Activated CD4-positive, alpha-beta T cell treated with anti-CD3 and anti-CD28 coated beads for 24 hours (primary cell): ENCODE measurements at regions not wholly inside any gene's neighbourhood (a gene's known extent, or its start where the extent isn't known, plus 50 kb on each side); places are given as distances from the start of the nearest gene placed in this dataset.
"Not testable (repeated sequence)": the region's sequence is repeated elsewhere in the genome, so short reads cannot be mapped to it uniquely, and the experiment has no call there.

Source experiments
- DNase-seq, 2 donors: peaks; one replicate each; pipeline ENCODE4 v3.0.0-alpha.2; 2020; ENCODE audit warnings: low read depth in 2 of 2

DNA sequence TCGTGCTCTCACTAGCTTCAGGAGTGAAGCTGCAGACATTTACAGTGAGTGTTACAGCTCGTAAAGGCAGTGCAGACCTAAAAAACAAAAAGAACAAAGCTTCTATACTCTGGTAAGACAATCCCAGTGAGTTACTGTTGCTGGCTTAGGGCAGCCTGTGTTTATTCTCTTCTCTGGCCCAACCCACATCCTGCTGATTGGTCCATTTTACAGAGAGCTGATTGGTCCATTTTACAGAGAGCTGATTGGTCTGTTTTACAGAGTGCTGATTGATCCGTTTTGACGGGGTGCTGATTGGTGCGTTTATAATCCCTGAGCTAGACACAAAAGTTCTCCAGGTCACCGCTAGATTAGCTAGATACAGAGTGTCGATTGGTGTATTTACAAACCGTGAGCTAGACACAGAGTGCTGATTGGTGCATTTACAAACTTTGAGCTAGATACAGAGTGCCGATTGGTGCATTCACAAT, 158.0 kb downstream of the KLRB1 start:
- DNase-seq: not testable (repeated sequence)

DNA sequence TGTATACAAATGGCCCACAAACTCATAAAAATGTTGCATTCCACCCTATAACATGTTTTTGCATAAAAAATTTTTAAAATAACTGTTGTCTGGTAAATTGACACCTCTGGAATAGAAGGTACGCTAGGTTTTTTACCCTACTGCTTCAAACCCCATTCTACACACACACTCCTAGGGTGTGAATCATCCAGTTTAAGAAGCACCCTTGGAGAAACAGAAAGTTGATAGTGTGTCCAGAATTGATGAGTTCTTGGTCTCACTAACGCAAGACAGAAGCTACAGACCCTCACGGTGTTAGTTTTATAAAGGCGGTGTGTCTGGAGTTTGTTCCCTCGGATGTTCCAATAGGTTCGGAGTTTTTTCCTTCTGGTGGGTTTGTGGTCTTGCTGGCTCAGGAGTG, 158.5 kb downstream of the KLRB1 start:
- DNase-seq: no peak

DNA sequence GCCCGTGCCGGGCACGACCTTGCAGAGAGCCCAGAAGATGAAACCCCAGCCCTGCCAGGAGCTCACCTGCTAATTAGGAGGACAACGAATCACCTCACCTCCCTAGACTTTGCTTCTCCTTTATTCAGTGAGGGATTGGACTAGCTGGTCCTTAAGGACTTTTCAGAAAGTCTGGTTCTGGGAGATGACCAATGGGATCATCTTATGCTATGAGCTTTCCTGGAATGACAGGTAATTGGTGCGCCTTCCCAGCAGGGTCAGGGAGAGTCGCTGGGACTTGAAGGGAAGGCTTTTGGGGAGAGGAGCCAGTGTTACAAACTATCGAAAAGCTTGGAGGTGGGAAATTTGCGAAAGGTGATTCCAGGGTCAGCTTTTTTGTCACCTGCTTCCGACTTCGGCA, 159.1 kb downstream of the KLRB1 start:
- not testable (repeated sequence) for DNase-seq

DNA sequence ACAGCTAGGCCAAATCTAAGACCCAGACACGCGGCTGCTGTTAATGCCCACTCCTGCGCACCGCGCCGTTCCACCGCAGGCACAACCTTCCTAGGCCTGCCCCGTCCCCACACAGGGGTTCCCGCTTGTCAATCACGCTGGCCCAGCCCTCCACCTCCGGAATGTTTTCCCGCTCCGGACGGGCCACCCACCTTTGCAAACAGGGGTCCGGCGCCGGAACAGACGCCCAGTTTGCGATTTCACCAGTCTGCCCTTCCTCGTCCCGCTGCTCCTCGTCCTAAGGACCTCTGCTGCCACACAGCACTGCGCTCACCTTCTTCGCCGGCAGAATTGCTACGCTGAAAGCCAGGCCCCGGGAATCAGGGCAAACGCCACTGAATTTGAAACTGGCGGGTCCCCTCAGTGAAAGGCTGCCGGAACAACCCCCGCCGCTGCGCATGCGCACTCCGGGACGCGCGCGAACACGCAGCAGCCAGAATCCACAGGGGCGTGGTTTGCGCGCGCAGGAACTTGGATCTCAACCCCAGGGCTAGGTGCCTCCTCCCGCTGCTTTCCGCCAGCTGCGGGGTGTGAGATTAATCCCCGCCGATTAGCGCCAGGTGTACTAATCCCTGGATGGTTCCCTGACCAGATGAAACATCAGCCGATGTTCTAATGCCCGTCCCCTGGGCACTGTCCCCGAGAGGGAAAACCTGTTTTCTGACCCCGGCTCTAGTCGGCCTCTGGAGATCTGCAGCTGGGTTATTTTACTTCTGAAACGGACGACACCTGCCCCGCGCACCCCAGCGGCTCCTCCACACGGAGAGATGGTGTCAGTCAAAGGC, 159.7 kb downstream of the KLRB1 start:
- DNase-seq: peak; percentile 83 to 86

DNA sequence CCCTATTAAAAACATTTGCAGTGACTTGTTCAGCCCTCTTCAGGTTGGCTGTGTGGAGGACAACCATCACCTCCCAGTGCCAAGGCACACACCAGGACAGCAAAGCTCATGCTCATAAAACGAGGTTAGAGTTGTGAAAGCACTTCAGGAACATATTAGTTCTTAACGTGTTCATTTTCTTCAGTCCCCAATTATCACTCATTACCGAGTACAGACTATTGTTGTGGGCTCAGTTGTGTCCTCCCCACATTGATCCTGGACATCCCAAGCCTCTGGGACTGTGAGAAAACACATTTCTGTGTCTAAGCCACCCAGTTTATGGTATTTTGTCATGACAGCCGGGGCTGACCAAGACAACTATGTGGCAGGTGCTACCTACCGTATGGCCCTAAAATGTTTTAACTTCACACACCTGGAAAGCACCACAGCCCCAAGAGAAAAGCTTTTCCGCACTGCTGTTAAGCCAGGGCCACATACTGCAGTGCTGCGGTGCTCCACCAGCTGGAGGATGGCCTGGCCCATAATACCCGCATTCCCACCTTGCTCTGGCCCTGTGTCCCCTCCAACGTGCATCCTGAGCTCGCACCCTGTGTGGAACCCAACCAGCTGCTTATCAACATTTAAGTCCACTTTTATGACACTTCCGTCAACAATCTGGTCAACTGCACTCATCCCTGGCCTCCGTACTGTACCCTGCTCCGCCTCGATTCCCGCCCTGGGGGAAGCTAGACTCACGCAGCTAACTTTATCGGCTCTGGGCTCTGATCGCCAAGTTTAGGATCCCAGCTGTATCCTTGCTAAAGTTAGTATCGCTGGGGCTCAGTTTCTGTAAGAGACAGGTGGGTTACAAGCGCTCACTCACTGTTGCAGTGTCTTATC, 160.6 kb downstream of the KLRB1 start:
- DNase-seq: not testable (repeated sequence)

DNA sequence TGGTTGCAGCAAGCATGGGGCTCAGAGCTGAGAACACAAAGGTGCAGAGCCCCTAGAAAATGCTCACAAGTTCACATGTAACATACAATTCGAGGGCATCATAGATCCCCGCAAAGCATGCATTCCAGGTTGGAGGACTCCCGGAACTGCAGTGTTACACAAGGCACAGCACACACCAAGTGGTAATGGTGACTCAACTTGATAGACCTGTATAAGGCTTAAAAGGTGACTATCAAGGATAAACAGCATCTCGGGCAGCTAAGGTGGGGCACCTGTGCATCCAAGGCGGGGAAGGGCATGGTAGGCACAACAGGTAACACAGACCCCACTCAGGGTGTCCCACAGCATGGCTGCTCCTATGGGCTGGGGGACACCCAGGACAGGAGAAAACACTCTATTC, 167.3 kb downstream of the KLRB1 start:
- DNase-seq: not testable (repeated sequence)

DNA sequence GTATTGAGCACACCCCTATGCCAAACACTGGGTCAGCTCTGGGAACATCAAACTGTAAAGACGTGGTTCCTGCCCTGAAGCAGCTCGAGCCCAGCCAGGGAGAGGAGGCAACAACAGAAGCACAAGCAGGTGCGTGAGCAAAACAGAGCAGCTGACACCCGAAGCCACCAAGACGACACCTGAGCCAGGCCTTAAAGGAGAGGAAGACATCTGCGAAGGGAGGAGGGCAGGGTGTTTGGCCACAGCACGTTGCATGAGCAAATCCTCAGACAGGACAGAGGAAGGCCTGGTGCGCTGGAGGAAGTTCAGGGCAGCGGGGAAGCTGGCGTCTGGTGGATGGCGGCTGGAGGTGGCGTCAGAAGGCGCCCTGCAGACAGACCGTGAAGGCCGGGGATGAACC, 172.0 kb downstream of the KLRB1 start:
- DNase-seq: not testable (repeated sequence)

DNA sequence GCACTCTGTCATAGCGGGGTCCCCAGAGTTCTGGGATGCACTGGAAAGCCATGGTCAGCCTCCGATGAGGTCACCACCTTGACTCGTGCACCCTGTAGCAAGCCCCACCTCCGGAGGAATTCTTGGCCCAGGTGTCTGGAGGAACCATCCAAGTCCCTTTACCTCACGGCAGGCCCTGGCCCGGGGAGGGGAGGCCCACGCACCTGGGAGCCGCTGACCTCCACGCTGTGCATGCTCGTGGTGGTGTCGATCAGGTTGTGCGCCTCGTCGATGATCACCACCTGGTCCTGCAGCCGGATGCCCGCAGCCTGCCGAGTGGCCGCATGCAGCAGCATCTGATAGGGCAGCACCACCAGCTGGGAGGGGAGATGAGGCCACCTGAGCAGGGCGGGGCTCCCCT, 177.3 kb downstream of the KLRB1 start:
- not testable (repeated sequence) for DNase-seq

DNA sequence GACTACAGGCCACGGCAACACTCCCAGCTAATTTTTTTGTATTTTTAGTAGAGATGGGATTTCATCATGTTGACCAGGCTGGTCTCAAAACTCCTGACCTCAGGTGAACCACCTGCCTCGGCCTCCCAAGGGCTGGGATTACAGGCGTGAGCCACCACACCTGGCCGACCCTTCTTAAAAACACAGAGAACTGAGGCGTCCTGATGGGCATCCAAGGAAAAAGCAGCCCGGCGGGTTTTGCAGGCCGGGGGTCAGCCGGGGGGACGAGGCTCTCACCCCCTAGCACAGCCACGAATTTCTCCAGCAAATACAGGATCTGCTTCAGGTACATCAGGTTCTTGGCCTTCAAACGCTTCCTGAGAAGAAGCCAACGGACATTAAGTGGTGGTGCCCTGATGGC, 178.9 kb downstream of the KLRB1 start:
- DNase-seq: not testable (repeated sequence)

DNA sequence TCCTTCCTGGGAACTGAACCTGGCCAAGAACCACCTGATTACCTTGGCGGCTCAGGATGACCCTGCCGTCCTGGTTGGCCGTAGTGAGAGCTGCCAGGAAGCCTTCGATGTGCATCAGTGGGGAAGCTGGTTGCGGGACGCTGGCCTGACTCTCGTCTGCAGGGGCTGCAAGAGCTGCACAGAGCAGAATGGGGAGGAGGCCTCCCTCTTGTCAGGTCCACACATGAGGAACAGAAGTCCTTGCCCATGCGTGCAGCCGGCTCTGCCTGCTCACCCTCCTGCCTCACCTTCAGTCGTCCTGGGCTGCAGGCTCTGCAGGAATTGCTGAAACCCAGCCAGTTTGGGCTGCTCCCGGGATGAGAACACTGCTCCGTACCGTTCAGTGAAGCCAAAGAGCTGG, 182.3 kb downstream of the KLRB1 start:
- DNase-seq: not testable (repeated sequence)

DNA sequence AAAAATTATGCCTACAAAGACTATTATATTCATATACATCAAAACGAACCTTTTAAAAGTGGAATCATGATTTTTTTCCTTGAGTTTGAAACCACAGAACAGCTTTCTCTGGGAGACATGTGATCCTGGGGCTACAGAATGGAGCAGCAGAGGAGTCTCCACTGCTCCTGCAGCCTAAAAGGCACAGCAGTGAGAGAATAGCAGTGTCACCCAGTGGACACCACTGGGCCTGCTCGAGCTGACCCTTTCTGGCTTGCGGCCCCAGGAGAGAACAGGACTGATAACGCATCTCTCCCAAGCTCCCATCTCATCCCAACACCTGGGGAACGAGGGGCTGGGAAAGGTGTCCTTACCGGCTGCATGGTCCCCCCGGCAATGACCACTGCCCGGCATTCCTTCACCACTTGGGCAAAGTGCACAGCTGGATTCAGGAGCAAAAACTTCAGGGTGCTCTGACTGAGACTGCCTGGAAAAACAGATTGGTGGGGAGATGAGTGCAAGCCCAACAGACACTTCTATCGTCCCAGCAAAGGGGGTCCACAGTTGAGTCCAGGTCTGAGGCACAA, 183.5 kb downstream of the KLRB1 start:
- not testable (repeated sequence) for DNase-seq

DNA sequence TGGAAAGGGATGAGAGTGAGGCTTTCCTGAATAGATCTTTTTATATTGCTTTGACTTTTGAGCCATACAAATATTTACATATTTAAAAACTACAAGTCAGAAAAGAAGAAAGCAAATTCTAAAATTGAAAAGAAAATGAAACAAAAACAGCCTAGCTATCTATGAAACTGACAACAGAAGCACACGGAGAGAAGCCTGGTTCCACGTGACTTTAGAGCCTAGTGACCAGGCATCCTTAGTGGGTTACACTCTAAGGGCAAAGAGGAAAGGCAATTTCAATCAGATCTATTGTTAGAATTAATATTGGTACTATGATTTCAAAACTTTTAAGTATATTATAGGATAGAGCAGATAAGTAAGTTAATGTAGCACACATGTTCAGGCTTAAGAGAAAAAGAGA, 185.0 kb downstream of the KLRB1 start:
- not testable (repeated sequence) for DNase-seq

DNA sequence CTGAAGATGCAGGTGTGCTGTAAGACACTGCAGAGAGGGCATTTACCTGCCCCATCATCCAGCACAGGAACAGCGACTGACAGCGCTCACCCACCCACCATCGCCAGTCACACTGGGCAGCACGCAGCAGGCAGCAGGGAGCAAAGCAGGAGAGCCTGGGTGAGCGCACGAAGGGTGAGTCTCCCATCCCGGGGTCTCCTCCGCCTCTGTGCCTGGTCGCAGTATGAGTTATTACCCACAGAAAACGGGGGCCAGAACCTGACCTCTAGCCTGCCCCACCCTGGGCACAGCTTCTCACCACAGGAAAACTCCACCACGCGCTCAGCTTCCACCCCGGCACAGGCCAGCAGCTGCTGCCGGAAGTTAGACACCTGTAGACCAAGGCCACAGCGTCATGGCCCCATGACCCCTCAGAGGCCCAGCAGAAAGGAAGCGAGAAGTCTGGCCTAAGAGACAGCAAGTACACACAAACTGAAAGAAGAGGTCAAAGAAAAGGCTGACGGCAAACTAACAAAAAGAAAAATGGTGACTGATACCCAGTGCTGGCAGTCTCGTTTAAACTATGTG, 186.1 kb downstream of the KLRB1 start:
- not testable (repeated sequence) for DNase-seq

DNA sequence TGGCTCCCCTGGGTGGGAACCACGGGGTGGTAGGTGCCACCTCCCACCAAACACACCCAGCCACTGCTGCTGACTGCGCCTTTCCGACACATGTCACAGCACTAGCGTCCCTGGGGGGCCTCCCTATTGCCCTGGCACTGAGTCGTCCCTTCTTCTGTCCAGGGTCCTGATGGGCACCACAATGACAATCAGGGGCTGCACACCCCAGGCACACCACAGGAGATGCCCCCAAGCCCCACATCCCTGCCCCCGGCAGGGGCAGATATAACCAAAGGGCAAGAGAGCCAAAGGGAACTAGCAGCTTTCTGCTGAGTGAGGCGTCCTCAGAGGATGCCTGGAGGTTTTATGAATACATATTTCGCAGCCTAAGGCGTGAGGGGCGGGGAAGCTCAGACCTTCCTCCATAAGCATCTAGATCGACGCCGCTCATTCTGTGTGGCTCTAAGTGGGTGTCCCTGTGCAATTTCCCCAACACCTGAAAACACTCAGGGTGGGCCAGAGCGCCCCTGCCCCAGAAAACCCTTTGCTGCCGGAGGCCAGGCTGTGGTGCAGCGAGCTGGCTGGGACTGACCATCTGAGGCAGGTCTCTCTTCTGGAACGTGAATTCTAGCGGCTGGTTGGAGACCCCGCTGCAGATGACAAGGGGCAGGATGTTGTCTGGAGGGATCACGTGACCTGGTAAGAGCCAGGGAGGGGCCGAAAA, 186.7 kb downstream of the KLRB1 start:
- not testable (repeated sequence) for DNase-seq

DNA sequence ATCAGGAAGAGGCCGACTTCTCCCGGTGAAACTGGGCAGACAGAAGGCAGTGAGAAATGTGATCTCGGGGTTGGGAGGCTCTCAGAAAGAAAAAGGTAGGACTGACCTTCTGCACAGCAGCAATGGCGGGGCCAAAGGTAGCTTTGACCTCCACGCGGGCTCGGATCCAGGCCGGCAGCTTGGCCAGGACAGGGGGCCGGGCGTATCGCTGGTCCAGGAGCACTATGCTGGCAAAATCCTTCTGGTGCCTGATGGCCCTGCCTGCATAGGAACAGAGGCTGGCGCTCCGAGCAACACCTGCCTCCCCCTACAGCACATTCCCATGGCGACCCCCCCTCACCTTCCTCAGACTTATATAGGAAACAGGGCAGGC, 189.1 kb downstream of the KLRB1 start:
- DNase-seq: not testable (repeated sequence)

DNA sequence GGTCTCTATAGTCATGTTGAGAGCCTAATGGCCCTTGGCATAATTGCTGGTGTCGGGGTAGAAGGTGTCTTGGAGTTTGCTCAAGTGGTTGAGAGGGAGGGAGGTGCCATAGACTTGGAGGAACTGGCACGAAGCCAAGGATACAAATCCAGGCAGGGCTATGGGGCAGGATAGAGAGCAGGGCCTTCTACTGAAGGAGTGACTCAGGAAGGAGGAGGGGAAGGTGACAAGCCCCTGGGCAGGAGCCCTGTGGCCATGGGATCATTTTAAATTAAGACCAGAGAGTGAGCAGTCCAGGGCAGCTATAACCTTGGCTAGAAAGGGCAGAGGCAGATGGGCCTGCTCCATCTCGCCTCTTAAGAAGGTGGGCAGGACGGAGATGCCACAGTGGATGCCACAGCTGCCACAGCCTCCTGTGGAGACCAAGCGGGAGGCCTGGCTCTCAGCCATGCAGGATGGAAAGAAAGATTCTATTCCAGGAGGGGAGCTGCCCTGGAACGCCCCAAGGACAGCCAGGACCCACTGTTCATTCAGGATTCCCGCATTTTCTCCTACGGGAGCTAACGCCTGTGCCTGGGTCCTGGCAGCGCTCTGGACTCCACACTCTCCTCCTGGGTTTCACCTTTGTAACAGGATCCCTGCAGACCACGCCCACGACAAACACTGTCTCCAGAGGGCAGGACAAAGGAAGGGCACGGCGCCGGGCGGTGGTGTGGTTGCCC, 189.6 kb downstream of the KLRB1 start:
- not testable (repeated sequence) for DNase-seq

DNA sequence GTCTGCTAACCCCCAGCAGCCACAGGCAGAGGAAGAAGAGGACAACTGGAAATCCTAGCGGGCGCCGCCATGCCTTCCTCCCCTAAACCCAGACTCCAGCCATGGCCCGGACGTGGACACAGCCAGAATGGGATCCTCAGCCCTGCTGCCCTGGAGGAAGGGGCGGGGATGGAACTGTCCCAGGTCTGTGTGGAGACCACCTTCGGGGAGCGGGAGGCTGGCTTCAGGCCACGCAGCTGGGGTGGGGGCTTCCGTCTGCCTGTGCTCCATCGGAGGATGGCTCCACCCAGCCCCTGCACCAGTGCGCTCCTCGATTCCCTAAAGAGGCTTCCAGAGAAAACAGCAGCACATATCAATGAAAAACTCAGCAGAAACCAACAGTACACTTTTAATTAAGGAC, 190.4 kb downstream of the KLRB1 start:
- DNase-seq: not testable (repeated sequence)

DNA sequence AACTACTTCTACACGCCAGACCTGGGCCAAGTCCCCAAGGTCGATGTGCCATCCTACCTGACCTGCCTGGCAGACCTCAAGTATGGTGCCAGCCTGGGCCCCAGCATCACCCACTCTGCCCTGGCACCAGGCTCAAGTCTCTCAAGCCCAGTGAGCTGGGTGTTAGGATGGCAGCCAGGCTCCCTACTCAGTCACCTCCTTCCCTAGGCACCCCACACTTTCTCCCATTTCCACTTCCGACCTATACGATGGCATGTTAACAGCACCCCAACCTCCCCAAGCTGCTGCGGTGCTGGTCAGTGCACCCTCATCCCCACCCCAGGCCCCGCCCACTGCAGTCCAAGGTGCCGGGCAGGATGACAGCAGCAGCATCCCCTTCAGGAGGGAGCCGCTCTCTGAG, 191.4 kb downstream of the KLRB1 start:
- DNase-seq: not testable (repeated sequence)

DNA sequence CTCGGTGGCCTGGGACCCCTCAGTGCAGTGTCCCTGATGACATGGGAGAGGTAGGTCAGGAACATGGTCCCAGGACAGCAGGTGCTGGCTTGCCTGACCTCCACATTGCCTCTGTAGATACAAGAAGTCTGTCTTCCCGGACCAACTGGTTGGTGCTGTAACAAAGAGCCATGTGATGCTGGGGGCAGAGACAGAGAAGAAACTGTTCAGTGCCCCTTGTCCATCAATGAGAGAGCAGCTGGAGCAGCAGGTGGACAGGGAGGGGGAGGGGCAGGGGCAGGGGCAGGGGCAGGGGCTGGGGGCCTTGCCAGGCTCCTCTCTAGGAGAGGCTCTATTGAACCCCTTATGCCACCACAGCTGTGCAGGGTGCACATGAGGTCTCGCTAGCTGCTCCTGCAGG, 191.8 kb downstream of the KLRB1 start:
- not testable (repeated sequence) for DNase-seq

DNA sequence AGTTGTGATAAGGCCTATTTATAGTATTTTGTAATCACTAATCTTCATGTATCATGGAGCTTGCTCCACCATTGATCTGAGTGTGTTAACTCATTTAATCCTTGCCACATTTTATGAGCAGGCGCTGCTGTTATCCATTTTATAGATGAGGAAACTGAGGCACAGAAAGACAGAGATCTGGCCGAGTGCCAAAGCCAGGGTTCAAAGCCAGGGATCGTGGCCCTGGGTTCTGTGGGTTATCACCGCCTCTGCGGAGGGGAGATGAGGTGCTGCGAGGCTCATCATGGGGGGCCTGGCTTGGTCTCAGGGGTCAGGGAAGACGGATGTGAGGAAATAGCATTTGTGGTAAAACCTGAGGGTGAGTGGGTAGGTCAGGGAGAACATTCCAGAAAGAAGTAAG, 193.9 kb downstream of the KLRB1 start:
- not testable (repeated sequence) for DNase-seq

DNA sequence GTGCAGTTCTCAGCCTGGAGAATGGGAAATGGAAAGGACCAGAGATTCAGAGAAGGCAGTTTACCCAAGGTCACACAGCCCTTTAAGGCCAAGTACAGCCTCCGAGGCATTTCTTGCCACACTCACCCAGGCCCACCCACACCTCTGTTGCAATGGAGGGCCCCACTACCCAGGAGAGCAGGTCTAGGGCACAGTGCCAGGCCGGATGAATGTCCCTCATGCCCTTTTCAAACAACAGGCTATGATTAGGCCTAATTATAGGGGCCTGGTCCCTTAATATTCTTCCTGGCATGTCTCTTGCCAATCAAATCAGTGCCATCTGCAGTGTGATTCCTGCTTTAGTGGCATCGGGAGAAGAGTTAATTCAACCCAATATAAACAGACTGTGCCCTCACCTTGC, 195.3 kb downstream of the KLRB1 start:
- not testable (repeated sequence) for DNase-seq
